Transverse colon (tissue), 4 donors: ENCODE measurements at regions not wholly inside any gene's neighbourhood (a gene's known extent, or its start where the extent isn't known, plus 50 kb on each side); places are given as distances from the start of the nearest gene placed in this dataset.

Experiments used
- POLR2AphosphoS5 ChIP-seq, 3 donors: sonication (generic); formaldehyde crosslinking; IDR thresholded peaks; one replicate each; pipeline ENCODE4 v1.6.1; 2016; ENCODE audit warnings: antibody characterized with exemption in 3 of 3
- TF ChIP-seq, protein P1 (sequence below), 5 experiments: fragments of 200-600 bp in 3 of 5; fragments of 450-650 bp in 2 of 5; sonication (generic) in 3 of 5; IDR thresholded peaks; 1 replicate in 2 of 5; 2 replicates in 3 of 5; pipeline ENCODE4 v1.5.1; 2016 to 2017; ENCODE audit warnings: antibody characterized with exemption in 5 of 5, inconsistent platforms in 3 of 5, mild to moderate bottlenecking in 2 of 5, moderate library complexity in 1 of 5

DNA sequence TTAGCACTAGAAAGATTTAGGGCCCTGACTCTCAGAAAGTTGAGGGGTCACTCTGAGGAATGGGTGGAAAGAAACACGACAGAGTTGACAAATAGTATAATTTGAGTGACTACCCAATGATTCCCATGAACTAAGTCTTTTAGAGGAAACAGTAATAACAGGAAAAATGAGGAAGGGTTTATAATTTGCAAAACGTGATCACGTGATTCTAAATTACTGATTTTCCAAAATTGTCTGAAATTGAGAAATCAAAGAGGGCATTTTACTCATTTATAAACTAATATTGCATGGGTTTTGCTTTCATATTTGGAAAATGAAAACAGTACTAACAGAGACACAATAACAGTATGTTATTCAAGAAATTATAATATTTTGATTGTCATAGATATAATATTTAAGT, 1335.7 kb downstream of the PLA2G4A start:
- TF ChIP-seq, protein P1, sequence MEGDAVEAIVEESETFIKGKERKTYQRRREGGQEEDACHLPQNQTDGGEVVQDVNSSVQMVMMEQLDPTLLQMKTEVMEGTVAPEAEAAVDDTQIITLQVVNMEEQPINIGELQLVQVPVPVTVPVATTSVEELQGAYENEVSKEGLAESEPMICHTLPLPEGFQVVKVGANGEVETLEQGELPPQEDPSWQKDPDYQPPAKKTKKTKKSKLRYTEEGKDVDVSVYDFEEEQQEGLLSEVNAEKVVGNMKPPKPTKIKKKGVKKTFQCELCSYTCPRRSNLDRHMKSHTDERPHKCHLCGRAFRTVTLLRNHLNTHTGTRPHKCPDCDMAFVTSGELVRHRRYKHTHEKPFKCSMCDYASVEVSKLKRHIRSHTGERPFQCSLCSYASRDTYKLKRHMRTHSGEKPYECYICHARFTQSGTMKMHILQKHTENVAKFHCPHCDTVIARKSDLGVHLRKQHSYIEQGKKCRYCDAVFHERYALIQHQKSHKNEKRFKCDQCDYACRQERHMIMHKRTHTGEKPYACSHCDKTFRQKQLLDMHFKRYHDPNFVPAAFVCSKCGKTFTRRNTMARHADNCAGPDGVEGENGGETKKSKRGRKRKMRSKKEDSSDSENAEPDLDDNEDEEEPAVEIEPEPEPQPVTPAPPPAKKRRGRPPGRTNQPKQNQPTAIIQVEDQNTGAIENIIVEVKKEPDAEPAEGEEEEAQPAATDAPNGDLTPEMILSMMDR (IDR thresholded peaks at IDR 0.05), result no peak
- TF ChIP-seq POLR2AphosphoS5 (IDR thresholded peaks at IDR 0.05), result no peak
